Right cardiac atrium (tissue), 5 donors: ENCODE measurements at regions not wholly inside any gene's neighbourhood (a gene's known extent, or its start where the extent isn't known, plus 50 kb on each side); places are given as distances from the start of the nearest gene placed in this dataset.

ENCODE experiments used
- ATAC-seq, 2 donors: fragments of 200-7000 bp; cut with Tn5 transposase; one replicate each; pipeline versions ENCODE4 v1.8.0 to v1.9.1; 2020; ENCODE audit warnings: moderate library complexity in 2 of 2, mild to moderate bottlenecking in 1 of 2
- DNase-seq, 3 donors: peaks; one replicate each; pipeline ENCODE4 v3.0.0-alpha.2; 2020
- H3K27ac ChIP-seq: one replicate; pipeline ENCODE4 v1.5.1; 2013; ENCODE audit warnings: mild to moderate bottlenecking, low read length, control low read depth, moderate library complexity
- H3K27me3 ChIP-seq: one replicate; pipeline ENCODE4 v1.6.1; 2013; ENCODE audit not compliant: control insufficient read depth, insufficient read depth
- H3K4me1 ChIP-seq: one replicate; pipeline ENCODE4 v1.6.1; 2013; ENCODE audit warnings: low read length; ENCODE audit not compliant: control insufficient read depth, insufficient read depth
- H3K4me3 ChIP-seq: one replicate; pipeline ENCODE4 v1.5.1; 2013; ENCODE audit warnings: low read length, control low read depth
- H3K9me3 ChIP-seq: one replicate; pipeline ENCODE4 v1.6.1; 2013; ENCODE audit warnings: low read length; ENCODE audit not compliant: control insufficient read depth
- WGBS: extraction: QIAGEN DNeasy Blood & Tissue Kit; methylation state at CpG from one replicate; pipeline ENCODE4 v1.1.7; 2013; 5-methylcytosine and 5-hydroxymethylcytosine counted together
- intact Hi-C, 4 donors: fragments of 100-400 bp; cut with DNase I; formaldehyde crosslinking; loops; one replicate each; pipeline versions ENCODE4 v1.11.0 to v1.14.0; 2022 to 2023
- donor health status: healthy with polysubstance abuse.
- donor health status: DM: no; HTN: yes; CAD: no.
- donor health status: DM: no; HTN: no; CAD: no.
- donor health status: DM: no; HTN: yes; CAD: no; lungs with severe emphysema.
- donor health status: DM: yes; HTN: yes; CAD: no.

- Histone ChIP-seq H3K27me3 (no peaks in the 10 kb centered on the region), H3K4me3 (no peak overlapping the region), H3K4me1 (no peaks in the 10 kb centered on the region), H3K27ac (no peak overlapping the region), H3K9me3 (no peaks in the 10 kb centered on the region)
- intact Hi-C loops: loop anchor here in 1 of 4 donors (2.0 kb wide), 1 partner anchor 49 kb away; no protein-coding TSS in a partner anchor
- no peak for ATAC-seq
- 44% methylated on average over 5 of the region's 5 CpGs for WGBS
- no peak for DNase-seq
These were observed 103.7 kb downstream of the VPREB1 start for GRCh38 chr22:22348127-22348814.

GRCh38 chr22:22348815-22349454, 104.3 kb downstream of the VPREB1 start:
- no peak overlapping the region for H3K27ac ChIP-seq
- ATAC-seq: no peak
- H3K4me3 ChIP-seq: no peak overlapping the region
- DNase-seq: no peak
- WGBS: 66% methylated on average over 6 of the region's 6 CpGs
- intact Hi-C loops: loop anchor here in 1 of 4 donors (2.0 kb wide), 1 partner anchor 48 kb away; no protein-coding TSS in a partner anchor
- H3K9me3 ChIP-seq: no peaks in the 10 kb centered on the region
- no peaks in the 10 kb centered on the region for H3K27me3 ChIP-seq
- no peaks in the 10 kb centered on the region for H3K4me1 ChIP-seq

- Histone ChIP-seq H3K4me1 (no peaks in the 10 kb centered on the region), H3K4me3 (no peak overlapping the region), H3K9me3 (no peaks in the 10 kb centered on the region), H3K27ac (no peak overlapping the region), H3K27me3 (no peaks in the 10 kb centered on the region)
- intact Hi-C loops: loop anchor here in 1 of 4 donors (2.0 kb wide), 1 partner anchor 47 kb away; no protein-coding TSS in a partner anchor
- ATAC-seq (no peak), DNase-seq (no peak)
- 45% methylated on average over 3 of the region's 3 CpGs for WGBS
These were observed 104.9 kb downstream of the VPREB1 start for GRCh38 chr22:22349455-22349836.

- ATAC-seq: no peak
These were observed 106.8 kb downstream of the VPREB1 start for GRCh38 chr22:22351366-22351765.

GRCh38 chr22:22352371-22352999, 107.9 kb downstream of the VPREB1 start:
- intact Hi-C loops: no loop called here
- 29% methylated on average over 4 of the region's 5 CpGs for WGBS
- H3K4me3 ChIP-seq: no peak overlapping the region
- no peaks in the 10 kb centered on the region for H3K9me3 ChIP-seq
- no peak for ATAC-seq
- no peaks in the 10 kb centered on the region for H3K27me3 ChIP-seq
- H3K4me1 ChIP-seq: no peaks in the 10 kb centered on the region
- no peak overlapping the region for H3K27ac ChIP-seq
- no peak for DNase-seq

More at GRCh38 chr22:22351366-22351765, 106.8 kb downstream of the VPREB1 start:
- Histone ChIP-seq H3K4me1 (no peaks in the 10 kb centered on the region), H3K4me3 (no peak overlapping the region), H3K9me3 (no peaks in the 10 kb centered on the region), H3K27ac (no peak overlapping the region), H3K27me3 (no peaks in the 10 kb centered on the region)
- no peak for DNase-seq
- intact Hi-C loops: no loop called here
- WGBS: 68% methylated on average over 3 of the region's 3 CpGs

- DNase-seq (no peak), ATAC-seq (no peak)
- WGBS: 73% methylated on average over 9 of the region's 9 CpGs
- Histone ChIP-seq H3K27ac (no peak overlapping the region), H3K27me3 (no peaks in the 10 kb centered on the region), H3K9me3 (no peaks in the 10 kb centered on the region), H3K4me3 (no peak overlapping the region), H3K4me1 (no peaks in the 10 kb centered on the region)
- intact Hi-C loops: no loop called here
These were observed 110.7 kb downstream of the VPREB1 start for GRCh38 chr22:22355096-22355834.

- intact Hi-C loops: no loop called here
- Histone ChIP-seq H3K27ac (no peak overlapping the region), H3K27me3 (no peaks in the 10 kb centered on the region), H3K9me3 (no peaks in the 10 kb centered on the region), H3K4me1 (no peaks in the 10 kb centered on the region), H3K4me3 (no peak overlapping the region)
- WGBS: 18% methylated on average over 14 of the region's 14 CpGs
- DNase-seq: peak; percentile 68 to 86 (median 82)
- ATAC-seq: peak; percentile 72 to 79
These were observed 112.7 kb downstream of the VPREB1 start for GRCh38 chr22:22357024-22357883.

- intact Hi-C loops: no loop called here
- DNase-seq (no peak), ATAC-seq (no peak)
- no peaks in the 10 kb centered on the region for H3K4me1 ChIP-seq
- no peaks in the 10 kb centered on the region for H3K27me3 ChIP-seq
- H3K4me3 ChIP-seq: no peak overlapping the region
- H3K9me3 ChIP-seq: no peaks in the 10 kb centered on the region
- H3K27ac ChIP-seq: no peak overlapping the region
- WGBS: 61% methylated on average over 4 of the region's 4 CpGs
These were observed 113.6 kb downstream of the VPREB1 start for GRCh38 chr22:22358152-22358551.

GRCh38 chr22:22358686-22359085, 114.1 kb downstream of the VPREB1 start:
- Histone ChIP-seq H3K9me3 (no peaks in the 10 kb centered on the region), H3K4me1 (no peaks in the 10 kb centered on the region), H3K27me3 (no peaks in the 10 kb centered on the region), H3K27ac (no peak overlapping the region), H3K4me3 (no peak overlapping the region)
- 41% methylated on average over 2 of the region's 2 CpGs for WGBS
- intact Hi-C loops: no loop called here
- no peak for ATAC-seq
- DNase-seq: no peak

- Histone ChIP-seq H3K4me1 (no peaks in the 10 kb centered on the region), H3K4me3 (no peak overlapping the region), H3K27me3 (no peaks in the 10 kb centered on the region), H3K9me3 (no peaks in the 10 kb centered on the region), H3K27ac (no peak overlapping the region)
- ATAC-seq (no peak), DNase-seq (no peak)
- intact Hi-C loops: no loop called here
- 74% methylated on average over 2 of the region's 2 CpGs for WGBS
These were observed 114.9 kb downstream of the VPREB1 start for GRCh38 chr22:22359465-22359864.
